Natural killer cell (primary cell): ENCODE measurements at regions not wholly inside any gene's neighbourhood (a gene's known extent, or its start where the extent isn't known, plus 50 kb on each side); places are given as distances from the start of the nearest gene placed in this dataset.

Source experiments
- ATAC-seq, 3 donors: fragments of 150-1000 bp in 2 of 3; fragments of 200-7000 bp in 1 of 3; cut with Tn5 transposase; 1 replicate in 1 of 3; 2 replicates in 2 of 3; pipeline ENCODE4 v1.10.0; 2021; ENCODE audit warnings: mild to moderate bottlenecking in 2 of 3, moderate library complexity in 2 of 3
- DNase-seq, 2 donors: peaks; one replicate each; pipeline versions ENCODE4 v3.0.0 to v3.0.0-alpha.2; 2013 to 2021; ENCODE audit warnings: mixed read lengths in 1 of 2
- H3K27ac ChIP-seq: one replicate; pipeline ENCODE4 v1.5.1; 2013; ENCODE audit warnings: mild to moderate bottlenecking, low read length
- H3K27me3 ChIP-seq: one replicate; pipeline ENCODE4 v1.6.1; 2013; ENCODE audit warnings: low read length; ENCODE audit not compliant: control insufficient read depth, insufficient read depth
- H3K36me3 ChIP-seq: one replicate; pipeline ENCODE4 v1.6.1; 2013; ENCODE audit warnings: low read length; ENCODE audit not compliant: control insufficient read depth, insufficient read depth
- H3K4me1 ChIP-seq: one replicate; pipeline ENCODE4 v1.6.1; 2013; ENCODE audit warnings: low read length; ENCODE audit not compliant: control insufficient read depth, insufficient read depth
- H3K4me3 ChIP-seq: one replicate; pipeline ENCODE4 v1.5.1; 2013; ENCODE audit warnings: low read length
- H3K9me3 ChIP-seq: one replicate; pipeline ENCODE4 v1.6.1; 2013; ENCODE audit warnings: low read length; ENCODE audit not compliant: control insufficient read depth, insufficient read depth
- H3K27ac Mint-ChIP-seq, 2 donors: one replicate each; pipeline ENCODE4 v1.8.0; 2022; ENCODE audit warnings: mild to moderate bottlenecking in 2 of 2, mixed read lengths in 2 of 2, moderate library complexity in 1 of 2
- H3K27me3 Mint-ChIP-seq, 2 donors: one replicate each; pipeline ENCODE4 v1.8.0; 2022; ENCODE audit warnings: low read depth in 2 of 2, mixed read lengths in 2 of 2
- H3K36me3 Mint-ChIP-seq: one replicate; pipeline ENCODE4 v1.8.0; 2022; ENCODE audit warnings: mixed read lengths
- H3K4me1 Mint-ChIP-seq, 2 donors: one replicate each; pipeline ENCODE4 v1.8.0; 2022; ENCODE audit warnings: mixed read lengths in 2 of 2
- H3K4me3 Mint-ChIP-seq: one replicate; pipeline ENCODE4 v1.8.0; 2022; ENCODE audit warnings: mild to moderate bottlenecking, moderate library complexity, mixed read lengths
- H3K9me3 Mint-ChIP-seq, 2 donors: one replicate each; pipeline ENCODE4 v1.8.0; 2022; ENCODE audit warnings: mixed read lengths in 2 of 2
- WGBS: methylation state at CpG from one replicate; pipeline ENCODE4 v1.1.7; 2013; ENCODE audit warnings: missing lambda C conversion rate; ENCODE audit not compliant: insufficient coverage; 5-methylcytosine and 5-hydroxymethylcytosine counted together
- intact Hi-C: fragments of 100-400 bp; cut with micrococcal nuclease; formaldehyde crosslinking; loops from one replicate; pipeline ENCODE4 v1.14.2; 2022
- TF ChIP-seq, protein P1 (sequence below): fragments of 200-600 bp; IDR thresholded peaks from one replicate; pipeline ENCODE4 v1.8.0; 2022; ENCODE audit warnings: antibody characterized with exemption

DNA sequence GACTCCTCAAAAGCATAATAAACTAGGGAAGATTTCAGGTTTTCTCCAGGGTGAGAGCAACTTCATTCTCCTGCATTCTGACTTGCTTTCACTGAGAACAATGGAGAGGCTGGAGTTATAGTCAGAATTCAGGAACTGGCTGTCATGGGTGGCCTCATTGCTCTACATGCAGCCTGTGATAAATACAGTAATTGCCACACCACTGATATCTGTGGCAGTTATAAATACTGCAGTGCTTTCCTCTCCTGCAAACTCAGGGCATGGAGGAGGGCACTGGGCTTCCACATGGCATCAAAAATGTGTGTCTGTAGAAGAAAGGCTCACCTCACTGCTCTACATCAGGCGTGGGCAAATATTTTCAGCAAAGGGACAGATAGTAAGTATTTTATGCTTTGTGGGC is 510.2 kb downstream of the ZNF516 start:
- no peak for ATAC-seq
- no peaks in the 10 kb centered on the region for H3K36me3 ChIP-seq
- Mint-ChIP-seq H3K4me1 (no peaks in the 10 kb centered on the region), H3K4me3 (no peak overlapping the region), H3K27me3 (no peaks in the 10 kb centered on the region), H3K9me3 (no peaks in the 10 kb centered on the region), H3K27ac (no peak overlapping the region), H3K36me3 (peaks cover 7% of the 10 kb centered on the region)
- H3K4me3 ChIP-seq: no peak overlapping the region
- no peak for DNase-seq
- TF ChIP-seq, protein P1, sequence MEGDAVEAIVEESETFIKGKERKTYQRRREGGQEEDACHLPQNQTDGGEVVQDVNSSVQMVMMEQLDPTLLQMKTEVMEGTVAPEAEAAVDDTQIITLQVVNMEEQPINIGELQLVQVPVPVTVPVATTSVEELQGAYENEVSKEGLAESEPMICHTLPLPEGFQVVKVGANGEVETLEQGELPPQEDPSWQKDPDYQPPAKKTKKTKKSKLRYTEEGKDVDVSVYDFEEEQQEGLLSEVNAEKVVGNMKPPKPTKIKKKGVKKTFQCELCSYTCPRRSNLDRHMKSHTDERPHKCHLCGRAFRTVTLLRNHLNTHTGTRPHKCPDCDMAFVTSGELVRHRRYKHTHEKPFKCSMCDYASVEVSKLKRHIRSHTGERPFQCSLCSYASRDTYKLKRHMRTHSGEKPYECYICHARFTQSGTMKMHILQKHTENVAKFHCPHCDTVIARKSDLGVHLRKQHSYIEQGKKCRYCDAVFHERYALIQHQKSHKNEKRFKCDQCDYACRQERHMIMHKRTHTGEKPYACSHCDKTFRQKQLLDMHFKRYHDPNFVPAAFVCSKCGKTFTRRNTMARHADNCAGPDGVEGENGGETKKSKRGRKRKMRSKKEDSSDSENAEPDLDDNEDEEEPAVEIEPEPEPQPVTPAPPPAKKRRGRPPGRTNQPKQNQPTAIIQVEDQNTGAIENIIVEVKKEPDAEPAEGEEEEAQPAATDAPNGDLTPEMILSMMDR: no peak
- no peaks in the 10 kb centered on the region for H3K9me3 ChIP-seq
- H3K4me1 ChIP-seq: no peaks in the 10 kb centered on the region
- intact Hi-C loops: no loop called here
- H3K27ac ChIP-seq: no peak overlapping the region
- WGBS: 63% methylated on average over 1 of the region's 1 CpG
- no peaks in the 10 kb centered on the region for H3K27me3 ChIP-seq

DNA sequence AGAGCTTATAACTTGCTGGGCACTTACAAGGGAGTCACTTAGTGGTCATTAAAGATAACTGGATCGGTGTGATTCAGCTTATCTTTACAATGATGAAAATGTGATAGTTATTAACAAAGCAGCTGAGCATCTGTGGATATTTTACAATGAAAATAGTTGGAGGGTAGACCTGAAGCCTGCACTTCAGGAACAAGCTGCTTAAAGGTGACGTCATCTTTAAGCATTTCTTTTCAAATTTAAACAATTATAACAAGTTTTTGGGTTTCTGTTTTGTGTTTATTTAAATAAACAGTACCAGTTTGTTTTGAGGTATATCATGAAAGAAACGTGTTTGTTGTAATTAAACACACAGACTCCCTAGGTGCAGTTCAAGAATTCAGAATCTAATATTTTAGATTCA is 513.9 kb downstream of the ZNF516 start:
- DNase-seq (no peak), ATAC-seq (no peak)
- TF ChIP-seq, protein P1: no peak
- Histone ChIP-seq H3K9me3 (no peaks in the 10 kb centered on the region), H3K36me3 (no peaks in the 10 kb centered on the region), H3K4me3 (no peak overlapping the region), H3K27ac (no peak overlapping the region), H3K27me3 (no peaks in the 10 kb centered on the region), H3K4me1 (no peaks in the 10 kb centered on the region)
- Mint-ChIP-seq H3K4me1 (no peaks in the 10 kb centered on the region), H3K27ac (no peak overlapping the region), H3K9me3 (no peaks in the 10 kb centered on the region), H3K4me3 (no peak overlapping the region), H3K27me3 (peaks cover 0 to 3% of the 10 kb centered on the region in 2 donors), H3K36me3 (peaks cover 7% of the 10 kb centered on the region)
- WGBS: 100% methylated on average over 1 of the region's 3 CpGs
- intact Hi-C loops: no loop called here

DNA sequence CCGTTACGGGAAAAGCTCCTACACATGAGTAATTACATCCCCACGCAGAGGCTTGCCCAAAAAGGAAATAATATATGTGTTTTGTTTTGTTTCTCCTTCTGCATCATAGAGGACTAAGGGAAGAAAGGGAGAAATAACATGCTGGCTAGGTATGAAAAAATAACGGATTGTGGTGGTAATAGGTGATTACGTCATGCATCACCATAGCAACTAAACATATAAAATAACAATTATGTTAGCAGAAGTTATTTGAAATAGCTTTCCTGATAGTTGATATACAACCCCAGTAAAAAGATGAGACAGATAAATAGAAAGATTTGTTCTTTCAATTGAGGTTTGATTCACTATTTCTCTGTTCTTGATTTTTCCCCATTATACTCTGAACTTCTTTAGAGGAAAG is 518.0 kb downstream of the ZNF516 start:
- Mint-ChIP-seq H3K27ac (no peak overlapping the region), H3K36me3 (no peaks in the 10 kb centered on the region), H3K9me3 (peaks cover 0 to 2% of the 10 kb centered on the region in 2 donors), H3K4me3 (no peak overlapping the region), H3K4me1 (no peaks in the 10 kb centered on the region), H3K27me3 (peaks cover 0 to 3% of the 10 kb centered on the region in 2 donors)
- Histone ChIP-seq H3K4me1 (no peaks in the 10 kb centered on the region), H3K27me3 (no peaks in the 10 kb centered on the region), H3K4me3 (no peak overlapping the region), H3K9me3 (no peaks in the 10 kb centered on the region), H3K36me3 (no peaks in the 10 kb centered on the region), H3K27ac (no peak overlapping the region)
- TF ChIP-seq, protein P1: no peak
- WGBS: 100% methylated on average over 3 of the region's 5 CpGs
- DNase-seq (no peak), ATAC-seq (no peak)
- intact Hi-C loops: no loop called here

DNA sequence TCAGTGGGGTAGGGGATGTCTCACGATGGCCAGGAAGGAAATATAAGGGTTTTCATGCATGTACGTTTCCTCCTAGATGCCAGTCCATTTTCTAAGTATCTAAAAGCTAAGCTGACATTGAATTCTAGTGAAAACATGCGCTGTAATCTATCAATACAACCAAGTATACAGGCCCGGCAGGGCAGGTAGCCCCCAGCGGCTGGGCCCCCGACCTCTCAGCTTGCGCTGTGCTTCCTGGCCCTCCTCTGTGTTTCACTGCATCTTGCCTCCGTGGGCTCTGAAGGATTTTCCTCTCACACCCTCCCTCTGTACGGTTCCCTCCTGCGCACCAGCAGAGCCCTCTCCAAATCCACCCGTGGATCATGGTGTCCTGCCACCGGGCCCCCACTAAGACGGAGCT is 524.8 kb downstream of the ZNF516 start:
- H3K27me3 ChIP-seq: no peaks in the 10 kb centered on the region
- no peaks in the 10 kb centered on the region for H3K36me3 ChIP-seq
- no peaks in the 10 kb centered on the region for H3K4me1 Mint-ChIP-seq
- H3K9me3 Mint-ChIP-seq: peaks cover 0 to 2% of the 10 kb centered on the region in 2 donors
- no peaks in the 10 kb centered on the region for H3K4me1 ChIP-seq
- ATAC-seq (no peak), DNase-seq (no peak)
- TF ChIP-seq, protein P1: no peak
- H3K4me3 Mint-ChIP-seq: no peak overlapping the region
- H3K27me3 Mint-ChIP-seq: no peaks in the 10 kb centered on the region
- intact Hi-C loops: no loop called here
- H3K9me3 ChIP-seq: no peaks in the 10 kb centered on the region
- no peak overlapping the region for H3K27ac ChIP-seq
- H3K27ac Mint-ChIP-seq: no peak overlapping the region
- 88% methylated on average over 13 of the region's 13 CpGs for WGBS
- no peaks in the 10 kb centered on the region for H3K36me3 Mint-ChIP-seq
- no peak overlapping the region for H3K4me3 ChIP-seq
